SIG-M5 treated with dmso at 0.1 percent for 504 hours (cell line): ENCODE measurements at regions not wholly inside any gene's neighbourhood (a gene's known extent, or its start where the extent isn't known, plus 50 kb on each side); places are given as distances from the start of the nearest gene placed in this dataset.

Experiments
- DNase-seq: peaks from one replicate; lab custom pipeline; 2025; ENCODE audit not compliant: unreplicated experiment; lab: John Stamatoyannopoulos, UW

DNA sequence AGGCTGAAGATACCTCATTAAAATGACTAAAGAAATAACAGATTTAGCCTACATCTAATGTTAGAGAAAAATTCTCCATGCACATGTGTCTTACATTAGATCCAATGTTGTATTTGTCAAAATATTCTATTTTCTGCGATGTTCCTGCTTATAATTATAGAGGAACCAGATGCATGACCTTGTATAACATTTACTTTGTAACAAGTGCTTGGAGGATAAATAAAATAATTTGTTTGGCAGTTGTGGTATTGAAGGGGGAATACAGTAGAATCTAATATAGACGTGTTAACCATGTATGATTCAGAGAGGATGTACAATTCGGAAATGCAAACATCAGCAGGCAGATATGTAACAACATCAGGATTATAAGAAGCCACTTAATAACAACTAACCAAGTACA is 922.2 kb downstream of the TUSC7 start:
- no peak for DNase-seq

DNA sequence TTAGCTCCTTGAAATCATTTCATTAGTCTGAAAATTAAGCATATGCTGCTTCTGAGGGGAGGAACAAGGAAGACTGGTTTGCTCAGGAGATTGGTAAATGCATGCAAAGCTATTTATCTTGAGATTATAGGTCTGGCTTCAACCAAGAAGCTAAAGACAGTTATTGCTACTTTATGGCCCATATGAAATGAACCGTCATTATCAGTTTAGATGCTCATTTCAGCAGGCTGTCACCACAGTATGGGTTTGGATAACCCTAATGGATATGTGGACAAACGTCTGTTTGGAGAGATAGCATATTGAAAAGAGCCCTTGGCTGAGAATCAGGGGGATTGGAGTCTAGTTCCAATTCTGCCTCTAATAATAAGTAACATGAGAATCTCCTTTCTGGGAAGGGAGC is 922.6 kb downstream of the TUSC7 start:
- no peak for DNase-seq

DNA sequence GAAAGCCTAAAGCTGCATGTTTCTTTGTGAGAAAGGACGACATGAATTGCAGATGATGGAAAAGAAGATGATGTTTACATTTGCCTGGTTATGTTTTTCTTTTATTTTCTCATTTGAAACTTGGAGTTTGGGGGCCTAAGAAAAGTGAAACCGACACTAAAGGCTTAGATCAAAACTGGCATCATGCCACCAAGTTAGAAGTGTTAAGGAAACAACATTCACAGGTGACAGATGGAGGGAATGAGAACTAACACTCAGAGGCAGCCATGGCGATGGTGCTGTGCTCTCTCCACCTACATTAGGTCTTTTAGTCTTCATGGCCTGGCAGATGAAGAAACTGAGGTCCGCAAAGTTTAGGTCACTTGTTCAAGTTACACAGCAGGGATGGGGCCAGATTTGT is 923.6 kb downstream of the TUSC7 start:
- no peak for DNase-seq

DNA sequence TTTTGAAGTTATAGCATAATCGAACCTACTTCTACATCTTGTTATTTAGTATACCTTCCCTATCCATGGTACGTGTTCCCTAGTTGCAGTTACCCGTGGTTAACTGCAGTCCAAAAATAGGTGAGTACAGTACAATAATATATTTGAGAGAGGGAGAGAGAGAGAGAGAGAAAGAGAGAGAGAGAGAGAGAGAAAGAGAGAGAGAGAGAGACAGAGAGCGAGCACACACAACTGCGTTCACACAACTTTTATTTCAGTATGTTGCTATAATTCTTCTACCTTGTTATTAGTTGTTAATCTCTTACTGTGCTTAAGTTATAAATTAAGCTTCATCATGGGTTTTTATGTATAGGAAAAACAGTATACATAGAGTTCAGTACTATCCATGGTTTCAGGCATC is 928.1 kb downstream of the TUSC7 start:
- DNase-seq = no peak

DNA sequence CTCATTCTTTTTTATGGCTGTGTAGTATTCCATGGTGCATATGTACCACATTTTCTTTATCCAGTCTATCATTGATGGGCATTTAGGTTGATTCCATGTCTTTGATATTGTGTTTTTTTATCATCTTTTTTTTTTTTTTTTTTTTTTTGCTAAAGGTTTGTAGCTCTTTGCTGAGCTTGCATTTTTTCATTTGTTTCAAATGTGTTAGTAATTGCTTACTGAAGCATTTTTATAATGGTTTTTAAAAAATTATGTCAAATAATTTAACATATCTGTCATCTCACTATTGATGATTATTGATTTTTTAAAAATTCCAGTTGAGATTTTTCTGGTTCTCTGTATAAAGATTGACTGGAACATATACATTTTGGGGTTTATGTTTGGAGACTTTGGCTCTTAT is 934.6 kb downstream of the TUSC7 start:
- no peak for DNase-seq

DNA sequence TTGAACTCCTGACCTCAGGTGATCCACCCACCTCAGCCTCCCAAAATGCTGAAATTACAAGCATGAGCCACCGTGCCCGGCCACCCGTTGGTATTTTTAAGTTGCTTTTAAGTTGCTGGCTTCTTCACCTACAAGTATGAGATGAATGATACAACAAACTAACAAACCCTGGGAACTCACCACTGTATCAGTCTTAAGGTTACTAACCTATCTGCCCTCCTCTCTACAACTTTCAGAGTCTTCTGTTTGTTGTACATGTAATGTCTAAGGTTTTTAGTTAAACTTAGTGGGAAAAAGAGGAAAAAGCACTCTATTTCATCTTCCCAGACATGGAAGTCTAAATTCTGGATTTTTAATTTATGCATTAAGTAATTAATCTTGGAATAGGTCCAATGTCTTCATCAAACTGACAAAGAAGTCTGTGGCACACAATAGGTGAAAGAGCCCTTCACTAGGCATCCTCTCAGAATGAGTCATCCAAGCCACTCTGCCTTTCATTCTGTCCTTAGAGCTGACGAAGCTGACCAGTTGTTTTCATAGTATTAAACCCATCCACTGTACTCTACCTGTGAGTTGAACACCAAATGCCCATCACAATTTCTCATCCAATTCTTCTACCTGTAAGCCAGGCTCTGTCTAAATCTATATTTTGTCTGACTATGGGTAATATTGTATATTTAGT is 936.1 kb downstream of the TUSC7 start:
- no peak for DNase-seq

DNA sequence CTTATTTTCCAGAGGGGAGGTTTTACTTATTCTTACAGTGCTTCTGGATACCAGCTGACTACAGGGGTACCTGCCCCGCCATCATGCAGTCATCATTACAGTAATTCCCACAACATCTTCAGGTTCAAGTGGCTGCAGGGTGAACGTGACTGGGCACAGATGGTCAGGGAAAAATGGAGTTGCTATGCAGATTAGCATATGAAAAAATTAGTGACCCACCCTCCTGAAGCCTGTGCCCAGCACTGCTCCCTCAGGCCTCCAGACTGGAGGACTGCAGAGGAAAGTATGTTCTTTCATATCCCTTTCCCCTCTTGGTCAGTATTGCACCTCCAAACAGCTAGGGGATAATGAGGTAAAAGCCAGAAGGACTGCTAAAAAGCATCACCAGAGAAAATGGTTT is 937.9 kb downstream of the TUSC7 start:
- DNase-seq = no peak

DNA sequence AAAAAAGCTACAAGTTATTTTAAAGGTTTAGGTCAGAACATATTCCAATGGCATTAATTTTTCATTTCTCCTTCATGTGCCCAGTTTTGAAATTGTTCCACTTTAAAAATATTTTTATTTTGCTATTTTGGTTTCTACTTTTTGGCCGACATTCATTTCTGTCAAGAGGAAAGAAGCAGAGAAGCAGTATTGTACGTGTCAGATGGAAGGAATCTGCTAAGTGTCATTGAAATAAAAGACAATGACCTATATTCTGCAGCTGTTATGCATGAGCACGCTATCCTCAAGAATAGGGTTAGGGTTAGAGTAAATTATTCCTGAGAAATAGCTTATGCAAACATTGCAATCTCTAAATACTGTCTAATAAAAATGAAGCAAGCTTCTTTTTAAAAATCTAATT is 941.7 kb downstream of the TUSC7 start:
- DNase-seq = no peak

DNA sequence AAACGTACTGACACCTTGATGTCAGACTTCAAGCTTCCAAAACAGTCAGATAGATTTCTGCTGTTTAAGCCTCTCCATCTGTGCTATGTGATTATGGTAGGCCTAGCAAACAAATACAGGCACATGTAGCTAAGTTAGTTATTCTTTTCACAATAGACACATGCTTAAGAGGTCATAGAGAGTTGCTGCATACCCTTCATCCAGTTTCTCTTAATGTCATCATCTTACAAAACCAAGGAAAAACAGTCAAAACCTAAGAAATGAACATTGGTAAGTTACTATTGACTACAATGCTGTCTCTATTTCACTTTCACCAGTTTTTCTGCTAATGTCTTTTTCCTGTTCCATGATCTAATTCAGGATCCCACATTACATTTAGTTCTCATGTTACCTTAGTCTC is 946.8 kb downstream of the TUSC7 start:
- no peak for DNase-seq

DNA sequence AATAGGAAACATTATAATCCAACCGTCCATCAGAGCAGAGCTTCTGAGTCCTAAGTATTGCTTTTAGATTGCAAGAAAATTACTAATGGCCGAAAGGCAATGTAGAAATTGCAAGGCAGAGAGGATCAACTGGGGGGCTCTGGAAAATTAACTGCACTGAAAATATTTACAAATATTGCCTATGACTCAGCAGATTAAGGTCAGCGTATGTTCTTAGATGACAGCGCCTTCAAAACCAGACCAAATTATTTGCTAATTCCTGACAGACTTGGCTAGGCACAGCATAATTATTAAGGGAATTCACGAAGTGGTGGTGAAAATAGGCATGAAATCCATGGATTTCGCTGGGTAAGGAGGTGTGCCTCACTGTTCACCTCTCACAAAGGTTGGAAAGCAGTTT is 947.7 kb downstream of the TUSC7 start:
- no peak for DNase-seq

DNA sequence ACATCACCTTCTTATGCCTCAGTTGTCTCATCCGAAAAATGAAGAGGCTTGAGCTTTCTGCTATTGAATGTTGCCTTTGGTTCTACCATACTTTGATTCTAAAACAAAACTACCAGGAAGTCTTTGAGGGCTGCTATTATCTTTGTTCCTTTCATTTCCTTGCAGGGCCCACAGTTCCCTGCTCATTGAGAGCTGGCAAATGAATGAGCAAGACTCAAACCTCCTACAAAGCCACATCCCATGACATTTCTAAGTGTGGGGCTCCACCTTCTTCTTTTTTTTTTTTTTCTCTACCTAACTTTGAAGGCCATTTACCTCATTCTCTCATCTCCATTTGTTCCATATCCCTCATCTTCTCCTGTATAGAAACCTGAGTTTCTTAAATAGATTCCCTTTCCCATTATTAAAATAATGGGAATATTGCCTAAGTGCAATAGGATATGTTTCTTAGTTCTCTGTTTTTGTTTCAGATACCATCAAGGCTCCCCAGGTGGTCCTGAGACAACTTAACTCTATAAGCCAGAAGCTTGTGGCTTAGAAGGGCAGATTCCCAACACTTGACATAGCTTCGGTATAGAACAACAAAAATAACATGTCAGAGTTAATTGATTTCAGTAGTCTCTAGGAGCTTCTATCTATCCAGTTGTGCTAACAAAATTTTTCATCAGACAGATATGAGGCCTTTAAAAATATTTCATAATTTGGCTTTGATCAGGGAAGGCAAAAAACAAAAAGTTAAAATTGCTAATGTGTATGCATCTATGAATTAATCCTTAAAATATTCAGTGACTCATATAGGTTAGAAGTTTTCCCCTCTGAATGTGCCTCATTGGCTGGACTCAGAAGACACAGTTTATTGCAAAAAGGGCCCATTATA is 951.6 kb downstream of the TUSC7 start:
- DNase-seq = no peak

DNA sequence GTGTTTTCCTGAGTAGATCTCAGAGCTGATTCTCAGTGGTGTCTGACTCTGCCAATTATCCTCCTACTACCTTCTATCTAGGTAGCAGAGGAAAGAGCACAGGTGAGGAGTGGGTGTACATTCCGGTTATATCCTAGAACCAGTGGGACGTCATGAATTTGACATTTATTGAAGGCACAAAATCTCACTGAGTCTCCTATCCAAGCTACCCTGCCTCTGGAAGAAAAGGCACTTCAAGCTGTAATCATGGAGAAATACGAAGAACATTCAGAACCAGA is 952.2 kb downstream of the TUSC7 start:
- DNase-seq = no peak

DNA sequence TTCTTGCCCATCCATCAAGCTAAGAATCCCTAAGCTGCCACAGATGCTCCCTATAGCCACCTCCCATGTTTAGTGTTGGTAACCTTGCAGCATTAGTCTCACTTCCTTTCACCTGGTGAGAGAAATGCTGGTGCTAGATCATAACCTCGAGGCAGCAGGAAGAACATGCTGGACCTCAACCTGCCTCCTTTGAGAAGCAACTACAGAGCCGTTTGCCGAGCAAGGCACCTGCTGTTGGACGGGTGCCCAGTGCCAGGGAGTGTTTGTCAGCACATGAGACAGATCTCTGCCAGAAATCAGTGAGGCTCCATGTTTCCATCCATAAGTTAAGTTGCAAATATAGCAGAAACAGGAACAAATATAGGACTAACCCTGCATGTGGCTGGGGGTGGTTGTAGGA is 955.7 kb downstream of the TUSC7 start:
- no peak for DNase-seq

DNA sequence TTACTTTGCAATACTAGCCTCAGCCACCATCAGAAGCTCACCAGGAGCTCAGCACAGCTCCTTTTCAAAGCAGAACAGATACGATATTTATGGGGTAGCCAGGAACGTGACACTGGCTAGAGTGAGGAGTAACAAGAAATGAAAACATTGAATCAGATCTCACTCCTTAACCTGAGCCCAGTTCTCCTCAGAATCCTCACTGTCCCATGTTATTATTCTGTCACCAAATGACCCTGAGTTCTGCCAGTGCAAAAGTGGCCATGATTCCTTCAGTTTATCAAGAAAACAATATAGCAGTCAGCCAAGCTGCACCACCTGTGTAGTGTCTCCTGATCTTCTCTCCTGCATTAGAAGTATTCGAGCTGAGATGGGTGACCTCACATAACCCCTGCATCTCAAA is 956.7 kb downstream of the TUSC7 start:
- no peak for DNase-seq

DNA sequence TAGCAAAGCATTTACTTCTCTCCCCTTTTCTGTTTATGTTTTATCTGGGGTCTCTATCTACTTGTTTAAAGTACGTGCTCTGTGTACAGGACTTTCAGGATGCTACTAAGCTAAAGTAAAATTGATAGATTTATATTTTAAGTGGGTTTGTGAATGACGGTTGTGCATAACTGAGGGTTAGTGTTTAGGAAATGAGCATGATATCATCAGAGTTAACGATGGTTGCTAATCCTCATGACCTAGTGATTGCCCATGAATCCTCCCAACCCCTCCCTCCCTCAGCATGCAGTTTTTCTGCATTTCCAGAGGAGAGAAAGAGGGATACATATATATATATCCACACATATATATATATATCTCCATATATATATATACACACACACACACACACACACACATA is 957.2 kb downstream of the TUSC7 start:
- DNase-seq = no peak

DNA sequence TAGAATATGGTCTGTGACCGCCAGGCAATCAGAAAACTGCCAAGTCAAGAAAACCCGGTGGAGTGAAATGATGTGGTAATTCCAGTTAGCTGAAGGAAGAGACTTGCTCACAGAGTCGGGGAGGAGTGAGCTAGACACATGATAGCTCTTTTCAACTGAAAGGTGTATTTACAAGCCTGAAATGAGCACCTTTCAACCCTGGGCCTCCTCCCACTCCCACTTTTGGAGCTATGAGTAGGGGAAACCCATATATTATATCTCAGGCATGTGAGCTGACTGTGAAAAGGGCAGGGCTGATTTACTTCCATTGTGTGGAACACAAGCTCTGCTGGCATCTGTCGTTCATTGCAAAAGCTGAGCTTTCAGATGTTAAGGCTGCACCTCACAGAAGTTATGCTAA is 960.2 kb downstream of the TUSC7 start:
- no peak for DNase-seq

DNA sequence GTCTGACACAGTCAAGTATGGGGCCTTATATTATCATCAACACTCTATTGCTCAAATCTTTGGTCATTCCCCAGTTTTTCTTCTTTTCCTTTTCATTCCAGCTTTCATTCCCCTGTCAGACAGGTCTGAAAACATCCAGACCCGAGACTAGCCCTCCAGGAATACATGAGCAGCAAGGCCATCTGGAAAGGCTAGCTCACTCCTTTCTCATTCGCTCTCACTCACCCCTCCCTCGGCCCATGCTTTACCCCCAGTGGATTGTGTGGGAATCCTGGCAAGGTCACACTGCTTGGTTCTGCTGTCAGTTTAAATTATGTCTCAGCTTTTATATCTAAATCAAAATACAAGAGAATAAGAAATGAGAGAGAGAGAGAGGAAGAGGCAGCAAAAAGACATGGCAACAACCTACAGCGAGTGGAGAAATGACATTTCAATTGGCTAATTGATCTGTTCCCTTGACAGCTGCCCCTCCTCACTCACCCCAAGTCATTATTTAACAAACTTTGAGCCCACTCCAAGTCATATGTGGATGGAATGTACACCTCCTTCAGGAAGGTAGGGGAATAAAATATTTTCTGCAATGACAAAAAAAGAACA is 962.2 kb downstream of the TUSC7 start:
- DNase-seq = no peak

DNA sequence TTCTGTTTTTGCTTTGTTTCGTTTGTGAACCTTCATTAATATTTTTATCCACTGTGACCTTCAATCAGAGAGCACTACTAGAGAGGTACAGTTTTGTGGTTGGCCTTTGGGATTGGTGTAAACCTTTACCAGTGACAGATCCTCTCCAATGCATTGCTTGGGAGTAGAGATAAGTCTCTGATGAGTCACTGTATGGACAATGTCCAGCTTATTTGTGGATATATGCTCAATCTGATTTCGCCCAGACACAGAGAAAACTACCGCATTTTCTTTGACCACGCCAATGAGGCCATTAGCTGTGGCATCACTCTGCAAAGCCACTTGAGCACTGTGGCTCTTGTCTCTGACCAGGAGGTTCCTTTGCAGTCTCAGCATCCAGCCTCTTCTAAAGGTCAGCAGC is 964.7 kb downstream of the TUSC7 start:
- DNase-seq = no peak

DNA sequence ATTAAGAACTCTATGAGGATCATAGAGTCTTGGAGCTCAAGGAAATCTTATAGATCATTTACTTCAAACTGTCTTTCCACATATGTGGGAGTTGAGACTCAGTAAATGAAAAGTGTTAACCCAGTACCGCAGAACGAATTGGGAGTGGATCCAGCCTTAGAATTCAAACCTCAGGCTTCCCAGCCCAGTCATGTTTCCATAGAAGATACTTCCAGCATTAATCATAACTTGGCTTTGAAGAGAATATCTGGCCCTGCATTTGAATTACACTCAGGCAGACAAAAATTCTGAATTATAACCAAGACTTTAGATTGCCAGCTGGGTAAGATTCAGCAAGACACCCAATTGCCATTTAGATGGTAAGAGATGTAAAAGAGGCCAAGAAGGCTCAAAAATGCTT is 972.0 kb downstream of the TUSC7 start:
- no peak for DNase-seq

DNA sequence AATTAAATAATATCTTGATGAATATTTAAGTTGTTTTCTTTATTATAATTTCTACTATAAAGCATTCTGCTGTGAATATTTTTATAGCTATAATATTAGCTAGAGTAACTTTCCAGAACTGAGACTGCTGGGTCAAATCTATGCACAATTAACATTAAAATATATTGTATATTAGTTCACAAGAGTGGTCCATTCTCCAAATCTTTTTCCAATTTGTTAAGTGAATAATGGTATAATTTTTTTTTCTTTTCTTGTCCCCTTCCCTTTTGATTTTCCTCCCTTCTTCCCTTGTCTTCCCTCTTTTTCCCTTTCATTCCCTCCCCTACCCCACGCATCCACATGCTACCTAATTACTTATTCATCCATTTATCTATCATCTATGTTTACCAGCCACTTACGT is 977.5 kb downstream of the TUSC7 start:
- no peak for DNase-seq

DNA sequence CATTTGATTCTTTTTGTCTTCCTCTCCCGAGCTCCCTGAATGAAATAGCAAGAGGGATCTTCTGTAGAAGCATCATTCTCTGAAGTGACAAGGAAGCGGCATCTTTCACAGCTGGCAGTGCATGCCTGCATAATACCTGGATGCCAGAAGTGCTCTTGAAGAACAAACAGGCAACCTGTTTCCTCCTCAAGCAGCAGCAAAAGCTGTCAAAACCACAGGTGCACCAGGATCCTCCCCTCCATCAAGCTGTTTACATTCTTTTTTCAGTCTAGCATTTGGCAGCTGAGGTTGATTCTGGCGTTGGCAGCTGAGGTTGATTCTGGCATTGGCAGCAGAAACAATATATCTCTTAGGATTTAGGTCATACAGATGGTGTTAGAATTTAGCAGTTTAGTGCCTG is 979.0 kb downstream of the TUSC7 start:
- DNase-seq = no peak

DNA sequence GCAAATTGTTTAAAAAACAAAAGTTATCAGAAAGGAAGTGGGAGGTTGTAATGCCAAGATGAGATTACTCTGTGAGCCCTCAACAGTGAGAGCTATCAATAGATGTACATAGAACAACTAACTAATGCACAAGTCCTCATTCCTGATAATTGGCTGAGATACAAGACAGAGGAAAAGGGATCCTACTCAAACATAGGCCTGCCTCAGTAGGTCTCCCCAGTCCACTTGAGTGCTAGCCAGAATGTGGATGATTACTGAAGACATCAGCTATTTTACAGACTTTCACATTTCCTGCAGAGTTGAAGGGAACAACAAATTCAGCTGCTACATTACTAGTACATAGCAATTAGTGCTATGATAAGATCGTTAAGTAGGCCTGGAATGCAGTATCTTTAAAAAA is 981.9 kb downstream of the TUSC7 start:
- no peak for DNase-seq
